Left ventricle myocardium inferior (tissue), 1 donor: ENCODE measurements at regions not wholly inside any gene's neighbourhood (a gene's known extent, or its start where the extent isn't known, plus 50 kb on each side); places are given as distances from the start of the nearest gene placed in this dataset.

Experiments used
- DNase-seq: peaks from one replicate; pipeline ENCODE4 v3.0.0-alpha.2; 2020
- H3K27ac ChIP-seq: fragments of 200-600 bp; replicated peaks from 2 replicates; pipeline ENCODE4 v1.8.0; 2021
- H3K27me3 ChIP-seq: fragments of 200-600 bp; 2 replicates; pipeline ENCODE4 v1.8.0; 2021; ENCODE audit warnings: low read depth
- H3K36me3 ChIP-seq: fragments of 200-600 bp; 2 replicates; pipeline ENCODE4 v1.8.0; 2021
- H3K4me1 ChIP-seq: fragments of 200-600 bp; 2 replicates; pipeline ENCODE4 v1.8.0; 2021
- H3K4me3 ChIP-seq: fragments of 200-600 bp; 2 replicates; pipeline ENCODE4 v1.8.0; 2021; ENCODE audit warnings: mild to moderate bottlenecking, moderate library complexity
- H3K9me3 ChIP-seq: fragments of 200-600 bp; replicated peaks from 2 replicates; pipeline ENCODE4 v1.8.0; 2021
- CTCF ChIP-seq: fragments of 200-600 bp; IDR thresholded peaks from 2 replicates; pipeline ENCODE4 v1.8.0; 2021; ENCODE audit warnings: antibody characterized with exemption, mild to moderate bottlenecking, borderline replicate concordance
- intact Hi-C: fragments of 100-400 bp; cut with micrococcal nuclease; formaldehyde crosslinking; loops from one replicate; pipeline ENCODE4 v1.11.0; 2022
- donor health status: DM: no; HTN: yes; CAD: no; lungs with severe emphysema.

- no peaks in the 10 kb centered on the region for H3K27me3 ChIP-seq
- no peaks in the 10 kb centered on the region for H3K4me1 ChIP-seq
- no peak overlapping the region for H3K4me3 ChIP-seq
- no peak for DNase-seq
- no peak overlapping the region for H3K27ac ChIP-seq
- TF ChIP-seq CTCF, result no peak
- no peaks in the 10 kb centered on the region for H3K9me3 ChIP-seq
- intact Hi-C loops, result no loop called here
- H3K36me3 ChIP-seq, result no peaks in the 10 kb centered on the region
Measured at GRCh38 chr13:72314210-72314609, 413.2 kb downstream of the MZT1 start.

- Histone ChIP-seq H3K4me3 (no peak overlapping the region), H3K9me3 (no peaks in the 10 kb centered on the region), H3K4me1 (no peaks in the 10 kb centered on the region), H3K27me3 (no peaks in the 10 kb centered on the region), H3K27ac (no peak overlapping the region), H3K36me3 (no peaks in the 10 kb centered on the region)
- no peak for DNase-seq
- intact Hi-C loops, result no loop called here
- TF ChIP-seq CTCF, result no peak
Measured at GRCh38 chr13:72313546-72313945, 413.9 kb downstream of the MZT1 start.

GRCh38 chr13:72303941-72304746 lies 423.3 kb downstream of the MZT1 start:
- no peaks in the 10 kb centered on the region for H3K4me1 ChIP-seq
- no peak for TF ChIP-seq CTCF
- no peak for DNase-seq
- H3K9me3 ChIP-seq, result no peaks in the 10 kb centered on the region
- H3K36me3 ChIP-seq, result no peaks in the 10 kb centered on the region
- no peak overlapping the region for H3K27ac ChIP-seq
- H3K4me3 ChIP-seq, result no peak overlapping the region
- intact Hi-C loops, result no loop called here
- H3K27me3 ChIP-seq, result no peaks in the 10 kb centered on the region

- no peak for TF ChIP-seq CTCF
- intact Hi-C loops, result no loop called here
- H3K27ac ChIP-seq, result no peak overlapping the region
- H3K36me3 ChIP-seq, result no peaks in the 10 kb centered on the region
- H3K4me3 ChIP-seq, result no peak overlapping the region
- peaks cover 10% of the 10 kb centered on the region for H3K9me3 ChIP-seq
- H3K27me3 ChIP-seq, result no peaks in the 10 kb centered on the region
- no peak for DNase-seq
- no peaks in the 10 kb centered on the region for H3K4me1 ChIP-seq
Measured at GRCh38 chr13:72296246-72296645, 429.2 kb upstream of the DACH1 start.

GRCh38 chr13:72295153-72295552 lies 428.1 kb upstream of the DACH1 start:
- no peak for DNase-seq
- H3K9me3 ChIP-seq, result peaks cover 10% of the 10 kb centered on the region
- no peak overlapping the region for H3K4me3 ChIP-seq
- no peaks in the 10 kb centered on the region for H3K4me1 ChIP-seq
- no peak overlapping the region for H3K27ac ChIP-seq
- no peaks in the 10 kb centered on the region for H3K27me3 ChIP-seq
- intact Hi-C loops, result no loop called here
- H3K36me3 ChIP-seq, result no peaks in the 10 kb centered on the region
- TF ChIP-seq CTCF, result no peak
